ENCODE measurements at regions not wholly inside any gene's neighbourhood (a gene's known extent, or its start where the extent isn't known, plus 50 kb on each side); places are given as distances from the start of the nearest gene placed in this dataset.
"Not testable (repeated sequence)": the region's sequence is repeated elsewhere in the genome, so short reads cannot be mapped to it uniquely, and the experiment has no call there.

DNA sequence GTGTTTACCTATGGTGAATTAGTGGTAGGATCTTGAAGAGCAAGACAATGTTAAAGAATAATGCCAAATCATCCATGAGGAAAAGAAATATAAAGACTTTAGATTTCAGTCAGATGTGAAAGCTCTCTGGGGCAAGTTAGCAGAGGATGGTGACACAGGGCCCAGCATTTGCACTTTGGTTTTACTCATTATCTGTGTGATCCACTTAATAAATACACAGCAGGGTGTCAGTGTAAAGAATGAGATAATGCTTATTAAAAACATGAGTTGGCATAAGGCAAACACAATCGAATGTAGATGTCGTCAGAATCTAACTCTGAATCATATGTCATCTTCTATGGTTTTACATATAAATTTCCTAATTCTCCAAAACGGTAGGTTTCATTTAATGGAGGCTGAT lies 130.4 kb upstream of the PREP start:
- Mint-ChIP-seq H3K36me3 (no peaks in the 10 kb centered on the region), H3K27ac (no peak overlapping the region), H3K27me3 (ENCODE audit: low read depth) (peaks cover 15% of the 10 kb centered on the region), H3K9me3 (no peaks in the 10 kb centered on the region), H3K4me1 (peaks cover 10% of the 10 kb centered on the region), H3K4me3 (no peak overlapping the region)
- TF ChIP-seq, protein P1, sequence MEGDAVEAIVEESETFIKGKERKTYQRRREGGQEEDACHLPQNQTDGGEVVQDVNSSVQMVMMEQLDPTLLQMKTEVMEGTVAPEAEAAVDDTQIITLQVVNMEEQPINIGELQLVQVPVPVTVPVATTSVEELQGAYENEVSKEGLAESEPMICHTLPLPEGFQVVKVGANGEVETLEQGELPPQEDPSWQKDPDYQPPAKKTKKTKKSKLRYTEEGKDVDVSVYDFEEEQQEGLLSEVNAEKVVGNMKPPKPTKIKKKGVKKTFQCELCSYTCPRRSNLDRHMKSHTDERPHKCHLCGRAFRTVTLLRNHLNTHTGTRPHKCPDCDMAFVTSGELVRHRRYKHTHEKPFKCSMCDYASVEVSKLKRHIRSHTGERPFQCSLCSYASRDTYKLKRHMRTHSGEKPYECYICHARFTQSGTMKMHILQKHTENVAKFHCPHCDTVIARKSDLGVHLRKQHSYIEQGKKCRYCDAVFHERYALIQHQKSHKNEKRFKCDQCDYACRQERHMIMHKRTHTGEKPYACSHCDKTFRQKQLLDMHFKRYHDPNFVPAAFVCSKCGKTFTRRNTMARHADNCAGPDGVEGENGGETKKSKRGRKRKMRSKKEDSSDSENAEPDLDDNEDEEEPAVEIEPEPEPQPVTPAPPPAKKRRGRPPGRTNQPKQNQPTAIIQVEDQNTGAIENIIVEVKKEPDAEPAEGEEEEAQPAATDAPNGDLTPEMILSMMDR (IDR thresholded peaks at IDR 0.05; ENCODE audit: unreplicated experiment): no peak
- DNase-seq (ENCODE audit: low spot score in 2 of 2, unreplicated experiment in 2 of 2): no peak

DNA sequence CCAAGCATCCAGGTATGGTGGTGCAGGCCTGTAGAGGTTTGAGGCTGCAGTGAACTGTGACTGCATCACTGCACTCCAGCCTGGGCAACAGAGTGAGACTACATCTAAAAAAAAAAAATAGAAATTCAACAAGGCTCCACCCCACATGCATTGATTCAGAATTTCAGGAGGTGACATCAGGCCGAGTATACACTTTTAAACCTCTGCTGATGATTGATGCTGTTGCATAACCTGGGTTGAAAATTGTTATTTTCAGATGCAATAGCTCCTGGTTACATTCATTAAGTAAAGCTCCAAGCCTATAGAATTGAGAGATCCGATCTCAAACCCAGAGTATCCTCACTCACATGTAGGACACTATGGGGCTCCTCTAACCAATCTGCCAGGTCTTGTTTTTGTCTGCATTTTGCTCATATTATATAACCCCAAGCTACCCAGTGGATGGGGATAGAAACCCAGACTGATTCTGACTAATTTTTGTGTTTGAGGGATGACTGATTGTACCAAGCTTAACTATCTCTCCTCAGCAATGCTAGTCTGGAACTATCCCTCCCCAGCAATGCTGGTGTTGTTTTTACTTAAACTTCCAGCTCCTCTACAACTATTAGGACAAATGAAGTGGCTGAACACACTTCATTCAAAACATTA lies 123.5 kb upstream of the PREP start:
- TF ChIP-seq, protein P1 (IDR thresholded peaks at IDR 0.05; ENCODE audit: unreplicated experiment): no peak
- DNase-seq (ENCODE audit: low spot score in 2 of 2, unreplicated experiment in 2 of 2): no peak
- Mint-ChIP-seq H3K4me1 (no peaks in the 10 kb centered on the region), H3K4me3 (no peak overlapping the region), H3K36me3 (no peaks in the 10 kb centered on the region), H3K27ac (no peak overlapping the region), H3K27me3 (ENCODE audit: low read depth) (peaks cover 12% of the 10 kb centered on the region), H3K9me3 (peaks cover 3% of the 10 kb centered on the region)

DNA sequence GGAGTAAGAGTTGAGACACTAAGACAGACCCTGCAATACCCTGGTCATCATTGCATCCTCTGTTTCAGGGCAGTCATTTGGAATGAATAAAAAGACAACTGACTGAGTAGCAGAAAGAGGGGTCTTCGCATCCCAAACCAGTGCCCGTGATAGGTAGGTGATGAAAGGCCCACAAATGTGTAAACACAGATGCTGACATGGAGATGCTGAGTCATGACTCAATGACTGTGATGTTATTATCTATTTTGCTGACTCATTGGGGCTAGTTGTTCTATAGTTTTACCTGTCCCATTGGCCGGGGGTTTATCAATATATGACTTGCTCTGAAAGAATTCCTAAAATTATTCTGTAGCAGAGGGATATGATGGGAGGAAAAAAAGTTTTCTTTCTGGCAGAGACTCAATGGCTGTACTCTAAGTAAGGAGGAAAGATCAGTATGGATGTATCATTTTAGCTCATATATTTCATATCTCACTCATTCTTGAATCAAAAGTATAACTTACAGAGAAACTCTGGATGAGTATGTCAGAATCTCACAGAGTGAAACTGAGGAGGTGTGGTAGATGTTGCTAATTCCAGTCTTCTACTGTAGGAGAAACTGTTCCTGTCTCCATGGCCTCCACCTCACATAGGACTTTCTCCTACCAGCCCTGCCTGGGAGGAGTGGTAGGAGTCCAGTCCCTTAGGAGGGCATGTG lies 119.9 kb upstream of the PREP start:
- Mint-ChIP-seq H3K9me3 (peaks cover 9% of the 10 kb centered on the region), H3K36me3 (no peaks in the 10 kb centered on the region), H3K27ac (no peak overlapping the region), H3K4me1 (no peaks in the 10 kb centered on the region), H3K4me3 (no peak overlapping the region), H3K27me3 (ENCODE audit: low read depth) (peaks cover 16% of the 10 kb centered on the region)
- no peak for DNase-seq (ENCODE audit: low spot score in 2 of 2, unreplicated experiment in 2 of 2)
- TF ChIP-seq, protein P1 (IDR thresholded peaks at IDR 0.05; ENCODE audit: unreplicated experiment): no peak

DNA sequence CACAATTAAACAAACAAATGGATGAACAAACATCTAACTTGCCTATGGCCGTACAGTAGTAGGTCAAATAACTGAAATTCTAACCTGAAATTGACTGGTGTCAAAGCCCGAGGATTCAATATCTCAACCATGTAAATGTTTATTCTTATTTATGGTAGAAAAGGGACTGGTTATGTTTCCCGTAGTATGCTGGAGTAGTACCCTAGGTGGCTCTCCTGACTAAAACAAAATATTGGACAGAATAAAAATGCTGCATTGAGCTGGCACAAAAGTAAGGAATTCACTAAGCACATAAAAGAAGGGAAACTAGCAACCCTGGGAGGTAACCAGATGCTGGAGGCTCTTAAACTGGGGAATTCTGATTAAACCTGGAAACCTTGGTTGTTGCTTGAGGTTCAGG lies 117.1 kb upstream of the PREP start:
- H3K4me1 Mint-ChIP-seq: no peaks in the 10 kb centered on the region
- peaks cover 37% of the 10 kb centered on the region for H3K27me3 Mint-ChIP-seq (ENCODE audit: low read depth)
- TF ChIP-seq, protein P1 (IDR thresholded peaks at IDR 0.05; ENCODE audit: unreplicated experiment): no peak
- H3K27ac Mint-ChIP-seq: no peak overlapping the region
- H3K9me3 Mint-ChIP-seq: peaks cover 10% of the 10 kb centered on the region
- H3K36me3 Mint-ChIP-seq: no peaks in the 10 kb centered on the region
- DNase-seq (ENCODE audit: low spot score in 2 of 2, unreplicated experiment in 2 of 2): no peak
- H3K4me3 Mint-ChIP-seq: no peak overlapping the region

DNA sequence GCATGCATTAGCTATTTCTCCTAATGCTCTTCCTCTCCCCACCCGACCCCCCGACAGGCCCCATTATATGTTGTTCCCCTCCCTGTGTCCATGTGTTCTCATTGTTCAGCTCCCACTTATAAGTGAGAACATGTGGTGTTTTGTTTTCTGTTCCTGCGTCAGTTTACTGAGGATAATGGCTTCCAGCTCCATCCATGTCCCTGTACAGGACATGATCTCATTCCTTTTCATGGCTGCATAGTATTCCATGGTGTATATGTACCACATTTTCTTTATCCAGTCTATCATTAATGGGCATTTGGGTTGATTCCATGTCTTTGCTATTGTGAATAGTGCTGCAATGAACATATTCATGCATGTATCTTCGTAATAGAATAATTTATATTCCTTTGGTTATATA lies 116.1 kb upstream of the PREP start:
- not testable (repeated sequence) for H3K9me3 Mint-ChIP-seq; DNase-seq (ENCODE audit: low spot score in 2 of 2, unreplicated experiment in 2 of 2); H3K4me1 Mint-ChIP-seq; H3K36me3 Mint-ChIP-seq; H3K27ac Mint-ChIP-seq; H3K4me3 Mint-ChIP-seq
- peaks cover 39% of the 10 kb centered on the region for H3K27me3 Mint-ChIP-seq (ENCODE audit: low read depth)

DNA sequence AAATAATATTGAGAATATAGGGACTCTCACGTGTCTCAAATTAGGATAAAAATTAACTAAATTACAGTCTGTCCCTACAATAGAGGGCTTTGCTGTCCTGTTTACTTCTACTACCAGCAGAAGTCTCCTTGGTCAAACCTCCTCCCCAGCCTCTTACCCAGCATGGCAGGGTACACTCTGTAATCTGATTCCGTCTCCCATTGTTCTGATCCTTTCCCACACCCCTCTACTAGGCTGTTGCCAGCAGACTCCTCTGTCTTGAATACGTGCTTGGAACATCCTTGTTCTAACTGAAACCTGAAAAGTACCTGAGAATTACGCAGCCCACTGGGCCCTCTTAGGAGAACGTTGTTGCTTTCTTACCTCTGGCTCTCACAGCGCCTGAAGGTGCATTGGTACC lies 112.2 kb upstream of the PREP start:
- Mint-ChIP-seq H3K27me3 (ENCODE audit: low read depth) (peaks cover 53% of the 10 kb centered on the region), H3K4me3 (no peak overlapping the region), H3K4me1 (peaks cover under 1% of the 10 kb centered on the region), H3K36me3 (no peaks in the 10 kb centered on the region), H3K9me3 (peaks cover 10% of the 10 kb centered on the region), H3K27ac (no peak overlapping the region)
- TF ChIP-seq, protein P1 (IDR thresholded peaks at IDR 0.05; ENCODE audit: unreplicated experiment): no peak
- no peak for DNase-seq (ENCODE audit: low spot score in 2 of 2, unreplicated experiment in 2 of 2)
